Activated T-cell treated with anti-CD3 and anti-CD28 coated beads, Interleukin-2, amount 50 U/mL, for 72 hours (primary cell): ENCODE measurements at regions not wholly inside any gene's neighbourhood (a gene's known extent, or its start where the extent isn't known, plus 50 kb on each side); places are given as distances from the start of the nearest gene placed in this dataset.

Source experiments
- ATAC-seq, 2 donors: fragments of 150-1000 bp; cut with Tn5 transposase; replicated peaks in 1 of 2; 2 replicates each; pipeline ENCODE4 v1.10.0; 2021; ENCODE audit warnings: moderate library complexity in 2 of 2, mild to moderate bottlenecking in 1 of 2
- DNase-seq, 2 donors: peaks; one replicate each; pipeline ENCODE4 v3.0.0; 2021 to 2022; ENCODE audit warnings: mixed read lengths in 1 of 2
- H3K27ac Mint-ChIP-seq: one replicate; pipeline ENCODE4 v1.8.0; 2022; ENCODE audit warnings: mild to moderate bottlenecking, moderate library complexity, mixed read lengths
- H3K27me3 Mint-ChIP-seq: one replicate; pipeline ENCODE4 v1.8.0; 2022; ENCODE audit warnings: low read depth, mixed read lengths
- H3K36me3 Mint-ChIP-seq, 2 donors: one replicate each; pipeline ENCODE4 v1.8.0; 2022; ENCODE audit warnings: mixed read lengths in 2 of 2, mild to moderate bottlenecking in 1 of 2; ENCODE audit not compliant: insufficient read depth in 2 of 2
- H3K4me1 Mint-ChIP-seq: one replicate; pipeline ENCODE4 v1.8.0; 2022; ENCODE audit warnings: low read depth, mixed read lengths
- H3K4me3 Mint-ChIP-seq, 2 donors: one replicate each; pipeline ENCODE4 v1.8.0; 2022; ENCODE audit warnings: mild to moderate bottlenecking in 2 of 2, mixed read lengths in 2 of 2, moderate library complexity in 2 of 2
- H3K9me3 Mint-ChIP-seq, 2 donors: one replicate each; pipeline ENCODE4 v1.8.0; 2022; ENCODE audit warnings: mixed read lengths in 2 of 2

DNA sequence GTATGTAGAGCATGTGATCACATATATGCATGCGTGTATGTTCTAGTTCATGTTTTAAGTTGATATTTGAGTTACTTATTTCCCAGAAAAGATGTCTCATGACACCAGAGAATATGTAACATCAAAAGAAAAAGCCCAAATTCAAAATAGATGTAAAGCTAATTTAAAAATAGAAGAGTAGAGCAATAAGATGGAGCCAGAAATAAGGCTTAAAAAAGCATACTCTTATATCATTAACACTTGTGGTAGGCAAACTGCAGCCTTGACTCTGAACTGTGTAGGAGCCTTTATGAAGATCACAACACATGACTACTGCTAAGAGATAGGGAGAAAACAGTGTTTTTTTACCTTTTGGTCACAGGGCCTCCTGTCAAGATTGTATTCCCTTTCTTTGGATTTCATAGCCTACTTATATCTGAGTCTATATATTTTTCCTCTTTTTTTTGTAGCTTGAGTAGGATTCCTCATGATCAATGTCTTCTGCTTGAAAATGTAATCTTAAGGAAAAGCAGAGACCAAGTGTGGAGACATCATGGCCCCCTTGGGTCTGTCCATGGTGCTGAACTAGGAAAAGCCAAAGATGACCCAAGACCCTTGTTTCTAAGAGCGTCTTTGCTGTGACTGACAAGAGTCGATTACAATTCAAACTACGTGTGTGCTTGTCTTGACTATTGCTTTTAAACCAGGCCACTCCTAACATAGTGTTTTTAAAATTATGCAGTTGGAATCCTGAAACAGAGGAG, 390.4 kb downstream of the SHISA9 start:
- Mint-ChIP-seq H3K9me3 (peaks cover 5 to 7% of the 10 kb centered on the region in 2 donors), H3K27me3 (peaks cover 7% of the 10 kb centered on the region), H3K36me3 (no peaks in the 10 kb centered on the region), H3K27ac (no peak overlapping the region), H3K4me3 (no peak overlapping the region), H3K4me1 (no peaks in the 10 kb centered on the region)
- ATAC-seq (no peak), DNase-seq (no peak)

DNA sequence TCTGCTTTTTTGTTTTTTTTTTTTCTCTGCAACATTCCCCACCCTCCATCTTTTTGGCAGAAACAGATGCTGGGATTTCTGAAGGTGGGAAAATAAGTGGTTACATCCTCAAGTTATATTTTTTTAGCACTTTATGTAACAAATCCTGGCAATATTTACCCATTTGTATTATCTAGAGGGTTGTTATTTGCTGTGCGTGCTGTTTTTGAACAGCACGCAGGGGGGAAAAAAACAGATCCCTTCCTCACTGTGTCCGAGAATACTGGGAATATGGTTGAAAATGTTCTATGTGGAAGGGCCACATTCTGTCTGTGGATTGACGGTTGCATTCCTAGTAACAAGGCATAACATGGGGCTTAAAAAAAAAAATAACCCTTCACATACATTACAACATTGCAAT, 394.8 kb downstream of the SHISA9 start:
- no peaks in the 10 kb centered on the region for H3K4me1 Mint-ChIP-seq

DNA sequence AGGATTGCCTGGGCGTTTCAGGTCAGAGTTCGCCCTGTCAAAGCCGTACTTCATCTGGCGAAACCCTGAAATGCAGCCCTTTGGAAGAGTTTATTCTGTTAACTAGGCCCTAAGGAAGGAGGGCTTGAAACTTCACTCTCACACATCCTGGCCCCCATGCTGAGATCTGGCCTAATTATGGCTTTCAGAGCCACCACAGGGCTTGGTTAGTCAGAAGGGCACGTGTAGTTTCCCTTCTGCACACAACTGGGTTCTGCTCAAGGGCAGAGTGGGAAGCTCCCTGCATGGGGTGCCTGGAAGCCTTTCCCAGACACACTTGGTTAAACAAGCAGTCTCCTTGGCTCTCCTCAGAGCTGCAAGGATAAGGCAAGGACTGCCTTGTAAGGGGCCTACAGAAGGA, 397.3 kb downstream of the SHISA9 start:
- no peak overlapping the region for H3K4me3 Mint-ChIP-seq
- no peaks in the 10 kb centered on the region for H3K27me3 Mint-ChIP-seq
- ATAC-seq (no peak), DNase-seq (no peak)
- no peaks in the 10 kb centered on the region for H3K4me1 Mint-ChIP-seq
- no peak overlapping the region for H3K27ac Mint-ChIP-seq
- H3K9me3 Mint-ChIP-seq: peaks cover 2 to 6% of the 10 kb centered on the region in 2 donors
- no peaks in the 10 kb centered on the region for H3K36me3 Mint-ChIP-seq

More for the DNA sequence above, 394.8 kb downstream of the SHISA9 start:
- Mint-ChIP-seq H3K4me3 (no peak overlapping the region), H3K36me3 (no peaks in the 10 kb centered on the region), H3K27ac (no peak overlapping the region), H3K27me3 (no peaks in the 10 kb centered on the region), H3K9me3 (peaks cover 5 to 6% of the 10 kb centered on the region in 2 donors)
- DNase-seq (no peak), ATAC-seq (no peak)

DNA sequence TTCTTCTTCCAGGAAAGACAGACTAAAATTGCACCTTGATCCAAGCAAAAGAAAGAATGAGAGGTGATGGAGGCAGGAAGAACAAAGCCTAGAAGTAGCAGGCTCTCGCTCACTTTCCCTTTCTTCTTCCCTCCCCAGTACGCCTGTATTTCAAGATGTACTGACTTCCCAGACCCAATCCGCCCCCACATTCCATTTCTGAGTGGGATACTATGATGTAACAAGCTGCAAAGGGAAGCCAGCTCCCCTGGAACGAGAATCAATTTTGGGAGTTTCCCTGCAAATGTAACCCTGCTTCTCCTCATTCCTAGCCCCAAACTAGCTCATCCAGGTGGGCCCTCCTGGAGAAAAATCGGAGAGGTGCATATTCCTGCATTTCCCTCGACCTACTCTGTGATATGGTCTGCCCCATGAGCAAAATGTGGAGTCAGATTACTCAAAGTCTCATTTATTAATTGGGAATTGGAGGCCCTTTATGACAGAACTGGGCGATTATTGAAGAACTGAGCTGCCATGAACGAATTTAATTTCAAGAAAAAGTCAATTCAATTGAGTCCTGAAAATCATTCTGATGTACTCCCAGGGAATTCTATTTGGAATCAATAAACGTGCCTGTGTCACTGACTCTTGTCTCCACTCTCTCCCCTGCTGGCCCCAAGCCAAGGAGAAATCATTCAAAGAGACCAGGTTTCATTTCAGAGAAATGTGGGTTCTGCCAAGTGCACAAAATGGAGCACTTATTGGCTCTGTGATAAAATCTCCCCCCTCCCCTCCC, 398.9 kb downstream of the SHISA9 start:
- DNase-seq: no peak
- Mint-ChIP-seq H3K27me3 (no peaks in the 10 kb centered on the region), H3K27ac (no peak overlapping the region), H3K4me3 (no peak overlapping the region), H3K36me3 (no peaks in the 10 kb centered on the region), H3K9me3 (peaks cover 2 to 6% of the 10 kb centered on the region in 2 donors), H3K4me1 (no peaks in the 10 kb centered on the region)
- no peak for ATAC-seq

DNA sequence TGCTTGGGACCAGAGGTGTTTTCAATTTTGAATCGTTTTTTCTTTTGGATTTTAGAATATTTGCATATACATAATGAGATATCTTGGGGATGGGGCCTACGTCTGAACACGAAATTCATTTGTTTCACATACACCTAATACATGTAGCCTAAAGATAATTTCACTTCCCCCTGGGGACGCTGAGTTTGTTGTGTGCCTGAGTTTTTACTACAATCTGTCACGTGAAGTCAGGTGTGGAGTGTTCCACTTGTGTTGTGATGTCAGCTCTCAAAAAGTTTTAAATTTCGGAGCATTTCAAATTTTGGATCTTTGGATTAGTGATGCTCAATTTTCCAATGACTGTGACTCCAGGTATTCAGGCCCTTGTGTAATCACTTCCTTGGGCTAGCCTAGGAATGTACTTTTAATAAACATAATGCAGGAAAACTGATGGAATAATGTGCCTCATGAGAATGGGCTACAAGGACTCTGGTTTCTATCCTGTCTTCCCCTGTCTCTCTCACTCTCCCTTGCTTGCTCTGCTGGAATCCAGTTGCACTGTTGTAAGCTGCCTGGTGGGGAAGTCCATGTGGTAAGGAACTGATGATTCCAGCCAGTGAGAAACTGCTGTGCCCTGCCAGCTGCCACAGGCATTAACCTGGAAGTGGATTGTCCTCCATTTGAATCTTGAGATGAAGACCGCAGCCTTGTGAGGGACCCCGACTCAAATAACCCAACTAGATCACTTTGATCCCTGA, 403.8 kb downstream of the SHISA9 start:
- H3K27me3 Mint-ChIP-seq: no peaks in the 10 kb centered on the region
- ATAC-seq: no peak
- no peaks in the 10 kb centered on the region for H3K36me3 Mint-ChIP-seq
- no peak overlapping the region for H3K27ac Mint-ChIP-seq
- H3K9me3 Mint-ChIP-seq: peaks cover 0 to 3% of the 10 kb centered on the region in 2 donors
- no peaks in the 10 kb centered on the region for H3K4me1 Mint-ChIP-seq
- DNase-seq: no peak
- no peak overlapping the region for H3K4me3 Mint-ChIP-seq

DNA sequence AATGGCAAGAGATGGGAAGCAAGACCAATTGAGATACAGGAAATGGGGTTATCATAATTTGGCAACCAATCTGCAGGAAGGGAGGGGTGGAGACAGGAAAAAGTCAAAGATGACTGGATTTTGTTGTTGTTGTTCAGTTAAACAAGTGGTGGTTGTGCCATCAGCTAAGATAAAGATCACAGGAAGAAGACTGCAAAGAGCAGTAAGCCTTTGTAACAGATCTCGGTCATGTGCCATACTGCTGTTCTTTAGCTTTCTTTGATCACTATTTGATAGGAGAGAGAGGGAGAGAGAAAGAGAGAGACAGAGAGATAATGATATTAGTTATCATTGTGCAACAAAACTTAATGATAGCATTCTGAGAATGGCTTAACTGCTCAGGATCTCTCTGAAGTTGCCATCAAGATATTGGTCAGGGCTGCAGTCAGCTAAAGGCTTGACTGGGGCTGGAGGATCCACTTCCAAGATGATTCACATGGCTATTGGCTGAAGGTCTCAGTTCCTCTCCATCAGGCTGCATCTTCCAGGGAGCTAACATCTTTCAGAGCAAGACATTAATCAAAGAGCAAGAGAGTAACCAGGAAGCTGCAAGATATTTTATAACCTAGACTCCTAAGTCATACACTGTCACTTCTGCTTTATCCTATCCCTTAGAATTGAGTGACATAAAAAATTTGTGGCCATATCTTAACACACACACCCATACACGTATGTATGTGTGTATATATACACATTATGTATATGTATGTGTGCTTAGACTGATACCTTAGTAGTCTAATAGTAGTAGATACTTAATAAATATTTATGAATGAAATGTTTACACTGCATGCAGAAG, 405.0 kb downstream of the SHISA9 start:
- ATAC-seq (no peak), DNase-seq (no peak)
- no peak overlapping the region for H3K4me3 Mint-ChIP-seq
- H3K27ac Mint-ChIP-seq: no peak overlapping the region
- no peaks in the 10 kb centered on the region for H3K27me3 Mint-ChIP-seq
- no peaks in the 10 kb centered on the region for H3K4me1 Mint-ChIP-seq
- H3K9me3 Mint-ChIP-seq: no peaks in the 10 kb centered on the region
- H3K36me3 Mint-ChIP-seq: no peaks in the 10 kb centered on the region

DNA sequence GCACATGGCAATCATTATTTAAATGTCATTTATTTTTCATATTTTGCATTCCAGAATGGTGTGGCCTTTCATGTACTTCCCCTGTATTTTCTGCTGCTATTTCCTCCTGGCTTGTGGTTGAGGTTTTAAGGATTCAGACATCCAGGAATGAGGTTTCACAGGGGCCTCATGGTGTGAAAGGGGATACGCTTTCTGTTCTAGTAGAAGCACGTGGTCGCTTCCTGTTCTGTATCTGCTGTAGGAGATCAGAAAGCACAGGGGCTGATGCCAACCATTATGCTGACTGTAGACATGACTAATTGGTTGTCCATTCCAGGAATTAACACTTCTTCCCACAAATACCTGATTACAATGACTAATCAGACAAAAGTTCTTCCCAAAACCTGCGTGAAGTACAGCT, 405.9 kb downstream of the SHISA9 start:
- H3K27ac Mint-ChIP-seq: no peak overlapping the region
- no peaks in the 10 kb centered on the region for H3K9me3 Mint-ChIP-seq
- no peak overlapping the region for H3K4me3 Mint-ChIP-seq

DNA sequence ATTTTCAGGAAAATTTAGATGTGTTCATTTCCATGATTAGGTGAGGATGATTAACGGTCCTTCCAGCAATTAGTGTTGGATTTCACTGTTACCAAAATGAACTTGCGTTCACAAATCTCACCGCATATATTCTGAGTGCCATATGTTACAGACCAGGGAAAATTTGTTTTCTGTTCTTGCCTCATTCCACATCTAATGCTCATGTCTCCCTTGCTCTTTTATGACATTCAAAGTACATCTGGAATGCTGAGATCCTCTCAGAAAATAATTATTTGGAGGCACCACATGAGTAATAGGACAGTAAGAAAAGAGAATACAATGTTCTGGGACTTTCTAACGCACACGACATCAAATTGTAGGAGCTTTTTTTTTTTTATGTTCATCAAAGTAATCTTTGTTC, 406.5 kb downstream of the SHISA9 start:
- Mint-ChIP-seq H3K27me3 (no peaks in the 10 kb centered on the region), H3K27ac (no peak overlapping the region), H3K4me3 (no peak overlapping the region), H3K4me1 (no peaks in the 10 kb centered on the region), H3K36me3 (no peaks in the 10 kb centered on the region), H3K9me3 (no peaks in the 10 kb centered on the region)
- DNase-seq (no peak), ATAC-seq (no peak)

More for the DNA sequence above, 405.9 kb downstream of the SHISA9 start:
- no peaks in the 10 kb centered on the region for H3K36me3 Mint-ChIP-seq
- H3K27me3 Mint-ChIP-seq: no peaks in the 10 kb centered on the region
- ATAC-seq (no peak), DNase-seq (no peak)
- no peaks in the 10 kb centered on the region for H3K4me1 Mint-ChIP-seq

DNA sequence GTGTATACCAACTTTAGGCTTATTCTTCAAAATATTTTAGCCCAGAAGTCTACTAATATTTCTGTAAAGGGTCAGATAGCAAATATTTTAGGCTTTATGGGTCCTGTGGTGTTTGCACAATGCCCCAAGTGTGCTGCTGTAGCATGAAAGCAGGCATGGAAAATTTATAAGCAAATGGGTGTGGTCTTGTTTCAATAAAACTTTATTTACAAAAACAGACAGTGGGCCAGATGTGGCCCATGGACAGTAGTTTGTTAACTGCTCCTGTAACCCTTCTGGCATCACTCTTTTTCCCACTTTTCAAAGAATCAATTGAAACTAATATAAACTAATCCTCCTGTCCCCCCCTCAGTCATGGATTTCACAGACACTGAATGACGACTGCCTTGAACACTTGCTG, 410.7 kb downstream of the SHISA9 start:
- no peak overlapping the region for H3K4me3 Mint-ChIP-seq
- H3K4me1 Mint-ChIP-seq: no peaks in the 10 kb centered on the region
- H3K9me3 Mint-ChIP-seq: no peaks in the 10 kb centered on the region
- H3K36me3 Mint-ChIP-seq: no peaks in the 10 kb centered on the region
- no peaks in the 10 kb centered on the region for H3K27me3 Mint-ChIP-seq
- no peak overlapping the region for H3K27ac Mint-ChIP-seq
- ATAC-seq: no peak
- DNase-seq: no peak

DNA sequence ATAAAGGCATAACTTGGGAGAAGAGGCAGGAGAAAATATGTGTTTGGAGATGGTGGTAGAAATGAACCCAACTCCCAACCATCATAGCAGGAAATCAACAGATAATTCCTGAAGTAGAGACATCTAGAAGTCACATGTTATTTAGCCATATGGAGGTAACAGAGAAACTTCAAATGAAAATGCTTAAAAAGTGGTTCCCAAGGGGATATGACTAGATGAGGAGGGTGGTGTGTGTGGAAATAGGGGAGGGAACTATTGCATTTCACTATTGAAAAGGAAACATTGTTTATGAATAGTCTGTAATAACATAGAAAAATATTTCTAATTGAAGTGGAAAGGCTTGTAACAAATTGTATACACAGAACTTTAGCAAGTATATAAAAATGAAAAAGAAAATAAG, 412.0 kb downstream of the SHISA9 start:
- no peak for ATAC-seq
- DNase-seq: no peak
- H3K27me3 Mint-ChIP-seq: no peaks in the 10 kb centered on the region
- no peak overlapping the region for H3K4me3 Mint-ChIP-seq
- no peak overlapping the region for H3K27ac Mint-ChIP-seq
- H3K9me3 Mint-ChIP-seq: no peaks in the 10 kb centered on the region
- no peaks in the 10 kb centered on the region for H3K36me3 Mint-ChIP-seq
- H3K4me1 Mint-ChIP-seq: no peaks in the 10 kb centered on the region

DNA sequence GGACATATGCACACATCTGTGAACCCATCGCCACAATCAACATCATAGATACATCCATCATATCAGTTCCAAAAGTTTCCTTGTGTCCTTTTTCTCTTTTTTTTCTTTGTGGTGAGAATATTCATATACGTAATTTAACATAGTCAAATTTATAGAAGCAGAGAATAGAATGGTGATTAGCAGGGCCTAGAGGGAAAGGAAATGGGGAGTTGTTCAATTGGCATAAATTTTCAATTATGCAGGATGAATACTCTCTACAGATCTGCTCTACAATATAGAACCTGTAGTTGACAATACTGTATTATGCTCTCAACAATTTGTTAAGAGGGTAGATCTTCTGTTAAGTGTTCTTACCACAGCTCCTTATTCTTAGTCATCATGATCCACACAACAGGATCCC, 413.2 kb downstream of the SHISA9 start:
- no peak for DNase-seq
- ATAC-seq: no peak
- Mint-ChIP-seq H3K4me1 (no peaks in the 10 kb centered on the region), H3K27me3 (no peaks in the 10 kb centered on the region), H3K36me3 (no peaks in the 10 kb centered on the region), H3K9me3 (no peaks in the 10 kb centered on the region), H3K4me3 (no peak overlapping the region), H3K27ac (no peak overlapping the region)

DNA sequence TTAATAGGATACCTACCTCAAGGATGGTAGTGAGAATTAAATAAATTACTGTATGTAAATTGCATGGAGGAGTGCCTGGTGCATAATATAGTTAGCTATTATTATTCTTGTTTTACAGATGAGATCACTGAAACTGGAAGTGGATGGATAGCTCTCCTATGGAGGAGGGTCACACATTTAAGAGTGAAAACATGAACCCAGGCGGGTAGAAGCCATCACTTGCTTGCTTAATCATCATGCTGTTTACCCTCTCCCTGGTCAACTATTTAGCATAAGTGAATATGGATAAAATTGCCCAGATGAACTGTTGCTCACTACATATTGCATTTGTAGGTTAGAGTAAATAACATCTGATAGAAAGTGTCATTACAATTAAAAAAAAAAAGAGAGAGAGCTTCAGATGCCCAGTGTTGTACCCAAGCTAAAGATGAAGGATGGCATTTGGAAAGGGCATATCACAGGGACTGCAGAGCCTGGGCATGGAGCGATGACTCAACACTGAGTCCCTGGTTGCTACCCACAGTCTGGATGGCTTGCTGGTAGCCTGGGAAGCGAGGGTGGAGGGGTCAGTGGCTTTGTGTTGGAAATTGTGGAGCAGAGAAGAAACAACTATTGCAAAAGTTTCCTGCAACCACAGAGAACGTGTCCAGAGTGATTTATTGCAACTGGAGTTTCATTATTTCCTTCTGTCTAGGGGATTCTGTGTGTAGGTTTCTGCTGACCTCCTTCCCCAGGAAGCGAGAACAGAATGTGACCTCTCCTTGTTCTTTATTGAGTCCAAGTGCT, 414.4 kb downstream of the SHISA9 start:
- ATAC-seq (no peak), DNase-seq (no peak)
- no peaks in the 10 kb centered on the region for H3K9me3 Mint-ChIP-seq
- H3K27ac Mint-ChIP-seq: no peak overlapping the region
- H3K4me1 Mint-ChIP-seq: no peaks in the 10 kb centered on the region
- H3K27me3 Mint-ChIP-seq: no peaks in the 10 kb centered on the region
- H3K4me3 Mint-ChIP-seq: no peak overlapping the region
- H3K36me3 Mint-ChIP-seq: no peaks in the 10 kb centered on the region
